ENCODE measurements at regions not wholly inside any gene's neighbourhood (a gene's known extent, or its start where the extent isn't known, plus 50 kb on each side); places are given as distances from the start of the nearest gene placed in this dataset.

DNA sequence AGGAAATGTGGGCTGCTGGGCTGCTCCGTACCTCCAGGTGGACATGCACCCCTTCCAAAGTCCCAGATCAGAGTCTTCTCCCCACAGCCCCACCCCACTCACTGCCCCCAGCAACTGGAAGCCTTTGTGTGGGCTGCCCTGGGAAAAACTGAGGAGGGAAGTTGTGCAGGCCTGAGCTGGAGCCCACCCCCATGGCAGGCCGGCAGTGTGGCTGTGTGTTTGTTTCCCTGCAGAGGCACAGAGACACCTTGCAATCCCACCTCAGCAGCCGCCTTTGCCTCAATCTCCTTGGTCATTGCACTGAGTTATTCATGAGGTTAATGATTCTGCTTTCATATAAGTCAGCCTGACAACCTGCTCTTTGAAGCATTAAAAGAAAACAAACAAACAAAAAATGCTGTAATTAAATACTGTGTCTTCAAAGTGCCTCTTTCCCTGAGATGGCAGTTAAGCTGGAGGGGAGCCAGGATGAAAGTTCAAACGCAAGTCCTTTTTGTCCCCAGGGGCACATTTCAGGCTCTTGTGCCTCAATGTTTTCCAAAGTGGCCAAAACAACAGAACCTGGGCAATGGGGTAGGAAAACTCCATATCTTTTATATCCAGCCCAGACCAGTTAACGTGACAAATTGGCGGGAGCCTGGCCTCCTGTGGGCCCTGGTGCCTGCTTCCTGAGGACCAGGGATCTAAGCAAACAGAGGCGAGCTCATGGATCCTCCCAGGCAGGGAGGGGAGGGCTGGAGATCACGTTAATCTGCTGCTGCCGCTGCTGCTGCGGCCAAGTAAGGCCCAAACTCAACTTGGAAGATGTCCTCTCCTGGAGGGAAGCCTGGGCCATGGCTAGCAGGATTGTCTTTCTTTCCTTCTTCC lies 51.9 kb upstream of the TSPAN11 start:
- peak; percentile 72 for DNase-seq

DNA sequence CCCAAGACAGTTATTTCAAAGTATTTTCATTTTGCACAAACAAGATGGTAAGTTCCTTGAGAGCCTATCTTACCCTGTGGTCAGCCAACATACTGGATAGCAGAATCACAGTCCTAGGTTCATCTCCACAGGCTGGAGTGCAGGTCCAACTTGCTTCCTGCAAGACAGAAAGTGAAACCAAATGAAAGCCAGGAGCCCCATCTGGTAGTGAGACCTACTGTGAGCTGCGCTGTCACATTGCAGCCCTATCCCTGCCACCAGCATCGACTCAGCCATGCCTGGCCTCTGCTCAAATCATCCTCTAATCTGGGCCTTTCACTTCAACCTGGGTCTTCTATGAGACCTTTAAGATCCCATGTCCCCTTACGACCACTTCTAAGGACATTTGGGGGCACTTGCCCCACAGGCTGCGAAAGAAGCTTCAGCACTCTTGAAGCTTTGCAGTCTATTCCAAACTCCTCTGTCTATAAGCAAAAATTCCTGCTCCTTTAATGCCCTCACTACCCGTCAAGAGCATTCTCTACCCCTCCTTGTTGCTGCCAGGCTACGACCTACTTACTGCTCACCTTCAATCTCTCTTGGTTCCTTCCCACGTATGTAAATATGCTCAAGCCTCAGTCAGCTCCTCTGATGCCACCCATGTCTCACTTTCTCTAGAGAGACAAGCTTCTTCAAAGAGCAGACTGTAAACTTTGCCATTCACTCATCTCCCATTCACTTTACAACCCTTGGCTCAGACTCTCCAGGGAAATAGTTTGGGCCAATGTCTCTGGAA lies 55.9 kb upstream of the TSPAN11 start:
- DNase-seq, result no peak

DNA sequence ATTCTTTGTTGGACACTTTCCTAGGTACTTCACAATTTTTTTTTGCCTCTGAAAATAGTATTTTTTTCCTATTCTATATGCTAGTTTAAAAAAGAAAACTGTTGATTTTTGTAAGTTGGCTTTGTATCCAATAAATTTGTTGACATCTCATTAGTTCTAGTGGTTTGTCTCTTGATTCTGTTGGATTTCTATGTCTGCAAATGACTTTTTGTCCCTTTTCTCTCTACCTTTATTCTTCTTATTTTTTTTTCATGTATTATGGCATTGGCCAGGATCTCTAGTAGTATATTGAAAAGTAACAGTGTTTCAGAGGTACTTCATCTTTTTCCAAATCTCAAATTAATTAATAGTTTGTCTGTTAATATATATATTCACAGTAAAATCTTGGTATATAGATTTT lies 59.1 kb upstream of the TSPAN11 start:
- DNase-seq, result no peak

DNA sequence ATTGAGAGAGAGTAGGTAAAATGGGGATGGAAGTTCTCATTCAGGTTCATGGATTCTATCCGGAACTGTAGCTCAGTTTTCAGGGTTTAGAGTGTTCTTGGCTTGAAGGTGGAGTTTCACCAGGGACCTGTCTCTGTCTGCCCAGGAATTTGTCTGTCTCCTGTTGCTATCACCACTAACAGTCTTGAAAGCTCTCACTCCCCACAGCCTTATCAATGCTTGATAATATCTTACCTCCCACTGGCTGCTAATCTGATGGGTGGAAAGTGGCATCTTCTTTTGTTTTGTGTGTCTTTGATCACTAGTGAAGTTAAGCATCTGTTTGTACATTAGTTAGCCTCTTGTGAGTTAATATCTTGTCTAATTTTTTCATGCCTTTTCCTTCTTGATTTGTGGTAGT lies 60.3 kb upstream of the TSPAN11 start:
- no peak for DNase-seq

DNA sequence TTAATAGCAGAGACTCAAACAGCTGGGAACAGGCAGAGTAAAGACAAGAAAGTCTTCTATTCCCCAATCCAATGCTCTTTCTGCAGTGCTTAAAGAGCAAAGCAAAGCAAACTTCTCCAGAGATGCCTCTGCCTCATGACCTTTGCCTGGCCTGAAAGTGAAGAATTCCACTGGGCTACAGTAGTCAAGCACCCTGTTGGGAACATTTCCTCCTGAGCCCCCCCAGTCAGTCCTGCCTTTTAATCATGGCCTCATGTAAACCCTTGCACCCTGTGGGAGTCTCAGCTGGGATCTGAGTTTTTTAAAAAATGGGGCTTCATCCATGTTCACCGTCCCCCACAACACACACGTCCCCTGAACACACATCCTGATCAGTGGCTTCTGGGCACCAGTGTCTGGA lies 62.7 kb upstream of the TSPAN11 start:
- no peak for DNase-seq

DNA sequence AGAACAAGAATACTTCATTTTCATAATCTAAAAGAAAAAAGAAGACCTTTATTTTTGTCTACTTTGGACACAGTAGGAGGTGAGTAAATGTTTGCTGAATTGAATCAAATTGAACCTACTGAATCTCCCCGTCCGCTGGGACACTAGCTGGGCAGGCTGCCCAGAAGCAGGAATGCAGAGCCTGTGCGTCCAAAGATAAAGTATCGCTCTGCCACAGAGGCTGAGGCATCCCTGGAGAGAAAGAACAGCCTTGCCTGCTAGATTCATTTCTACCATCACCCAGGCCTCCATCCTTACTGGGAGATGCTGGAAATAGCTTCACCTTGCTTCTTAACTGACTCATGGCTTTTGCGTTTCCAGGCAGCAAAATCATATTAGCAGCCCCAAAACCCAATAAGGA lies 64.1 kb upstream of the TSPAN11 start:
- DNase-seq, result no peak

DNA sequence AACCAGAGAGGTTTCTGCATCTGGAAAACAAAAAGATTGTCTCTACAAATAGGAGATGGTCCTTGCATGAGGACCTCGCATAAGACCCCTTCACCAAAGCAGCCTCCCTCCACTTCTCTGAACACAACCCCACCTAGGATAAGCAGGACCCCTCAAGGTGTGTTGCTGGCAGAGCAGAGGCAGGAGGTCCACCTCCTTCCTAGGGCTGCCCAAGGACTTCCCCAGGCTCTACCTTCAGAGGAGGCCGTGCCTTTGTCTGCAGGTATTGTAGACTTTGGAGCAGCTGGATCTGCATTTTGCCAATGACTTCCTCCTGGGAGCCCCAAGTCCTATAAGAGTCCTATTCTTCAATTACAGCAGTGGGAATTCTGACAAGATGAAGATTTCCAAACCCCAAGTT lies 67.3 kb upstream of the TSPAN11 start:
- DNase-seq, result no peak

- no peak for DNase-seq
Observed at GRCh38 chr12:30858471-30858870, 68.1 kb upstream of the TSPAN11 start.

DNA sequence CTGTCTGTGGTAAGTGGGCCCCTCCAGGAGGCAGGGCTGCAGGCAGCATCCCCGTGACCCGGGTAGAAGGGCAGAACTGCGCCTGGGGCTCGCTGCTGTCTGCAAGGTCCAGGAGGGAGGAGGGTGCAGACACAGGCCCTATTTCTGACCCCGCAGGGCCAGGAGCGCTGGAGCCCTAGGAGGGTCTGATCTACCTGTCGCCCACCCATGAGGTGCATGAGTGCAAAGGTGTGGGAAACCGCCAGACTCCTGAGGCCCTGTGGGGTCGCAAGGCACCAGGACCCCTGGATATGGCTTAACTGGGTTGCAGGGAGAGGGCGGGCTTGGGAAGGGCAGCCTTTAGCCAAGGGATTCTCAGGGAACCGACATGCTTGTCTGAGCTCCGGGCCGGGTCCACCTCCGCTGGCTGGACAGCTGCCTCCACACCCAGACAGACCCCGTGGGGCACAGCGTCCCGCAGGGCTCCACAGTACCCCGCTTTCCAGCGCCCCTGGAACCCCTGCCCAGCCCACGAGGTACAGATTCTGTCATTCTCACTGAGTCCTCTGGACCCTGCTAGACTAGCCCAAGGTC lies 72.9 kb upstream of the TSPAN11 start:
- DNase-seq, result no peak

GRCh38 chr12:30850684-30851083 lies 75.9 kb upstream of the TSPAN11 start:
- no peak for DNase-seq

- no peak for DNase-seq
Observed at GRCh38 chr12:30847259-30847658, 79.3 kb upstream of the TSPAN11 start.

- DNase-seq, result no peak
Observed at GRCh38 chr12:30846776-30847175, 79.8 kb upstream of the TSPAN11 start.

DNA sequence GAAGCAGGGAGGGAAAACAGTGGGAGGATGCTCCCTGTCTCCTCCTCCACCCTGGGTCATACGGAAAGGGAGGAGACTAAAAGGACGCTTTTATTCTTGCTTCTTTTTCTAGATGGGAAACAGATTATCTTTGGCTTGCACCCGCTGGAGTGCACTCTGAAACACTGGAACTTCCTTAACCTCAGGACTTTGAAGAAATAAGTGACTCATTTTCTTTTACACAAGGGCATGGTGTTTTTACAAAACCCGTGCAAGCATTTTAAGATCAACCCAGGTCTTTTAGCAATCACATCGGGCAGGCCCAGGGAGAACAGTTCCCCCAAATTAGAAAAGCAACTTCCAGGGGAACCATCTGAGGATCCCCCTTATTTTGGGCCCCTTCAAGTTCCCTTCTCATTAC lies 80.9 kb upstream of the TSPAN11 start:
- no peak for DNase-seq

DNA sequence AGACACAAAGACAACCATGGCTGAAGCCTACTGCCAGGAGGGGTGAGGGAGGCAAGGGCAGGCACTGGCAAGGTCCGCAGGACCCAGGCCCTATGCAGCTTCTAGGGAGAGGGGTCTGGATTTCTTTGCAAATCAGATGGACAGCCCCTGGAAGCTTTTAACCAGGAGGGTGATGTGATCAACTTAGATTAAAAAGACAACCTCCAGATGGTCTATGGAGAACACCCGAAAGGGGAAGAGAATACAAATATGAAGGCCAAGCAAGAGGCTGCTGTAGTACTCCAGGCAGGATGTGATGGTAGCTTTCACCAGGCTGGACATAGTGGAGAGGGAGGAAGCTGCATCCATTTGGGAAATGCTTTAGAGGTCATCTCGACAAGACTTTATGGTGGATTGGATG lies 83.3 kb upstream of the TSPAN11 start:
- DNase-seq, result no peak

GRCh38 chr12:30840715-30841114 lies 85.8 kb upstream of the TSPAN11 start:
- no peak for DNase-seq

DNA sequence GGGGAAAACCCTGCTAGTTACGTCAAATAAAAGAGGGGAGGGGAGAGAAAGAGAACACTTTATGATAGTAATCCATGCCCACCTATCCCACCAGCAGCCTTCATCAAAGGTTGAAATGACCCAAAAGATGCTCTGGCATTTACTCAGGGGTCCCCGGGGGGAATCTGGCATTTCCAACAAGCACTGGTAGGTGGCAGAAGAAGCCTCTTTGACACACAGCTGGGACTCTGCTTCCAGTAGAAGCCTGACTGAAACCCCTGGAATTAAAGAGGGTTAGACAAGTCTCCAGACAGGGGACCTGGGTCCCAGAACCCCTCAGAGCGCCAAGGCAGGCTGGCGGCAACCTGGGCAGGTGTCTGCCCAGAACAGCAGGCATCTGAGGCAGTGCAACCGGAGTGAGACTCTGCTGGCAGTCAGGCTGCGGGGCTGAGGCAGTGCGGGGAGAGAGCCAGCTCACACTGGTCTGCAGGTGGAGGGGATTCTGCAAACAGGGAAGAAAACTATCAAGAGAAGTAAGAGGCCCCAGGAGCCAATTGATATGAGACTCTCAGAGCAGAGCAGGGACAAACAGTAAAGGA lies 85.0 kb upstream of the CAPRIN2 start:
- no peak for DNase-seq

- DNase-seq, result no peak
Observed at GRCh38 chr12:30837595-30837994, 82.8 kb upstream of the CAPRIN2 start.

DNA sequence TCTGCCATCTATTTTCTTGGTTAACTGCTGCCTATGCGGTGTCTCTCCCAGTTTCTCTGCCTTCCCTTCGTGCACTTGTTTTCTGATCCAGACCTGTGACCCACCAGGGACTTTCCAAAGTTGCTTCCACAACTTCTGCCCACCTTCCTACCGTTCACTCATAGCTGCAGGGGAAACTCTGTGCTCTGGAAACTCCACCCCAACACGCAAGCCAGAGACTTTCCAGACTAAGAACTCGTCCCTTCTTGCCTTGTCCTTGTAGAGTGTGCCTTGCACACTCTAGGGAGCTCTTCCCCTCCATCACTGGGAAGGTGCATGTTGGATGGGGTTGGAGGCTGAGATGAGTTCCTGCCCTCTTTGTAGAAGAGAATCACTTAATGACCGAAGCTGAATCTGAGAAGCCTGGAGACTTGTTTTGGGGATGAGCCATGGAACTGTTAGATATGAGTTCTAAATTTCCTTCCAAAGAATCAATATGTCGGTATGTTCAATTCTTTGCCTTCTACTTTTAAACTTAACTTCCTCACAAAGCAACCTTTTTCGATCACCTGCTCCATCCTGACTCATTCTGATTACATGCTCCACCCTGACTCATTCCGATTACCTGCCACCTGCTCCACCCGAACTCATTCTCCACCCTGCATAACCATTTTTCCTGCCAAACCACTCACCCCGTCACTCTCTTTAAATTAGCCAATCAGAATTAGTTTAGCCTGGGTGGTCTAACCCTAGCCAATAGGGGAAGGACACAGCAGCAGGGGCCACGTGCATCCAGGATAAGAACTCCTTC lies 82.1 kb upstream of the CAPRIN2 start:
- DNase-seq, result no peak

DNA sequence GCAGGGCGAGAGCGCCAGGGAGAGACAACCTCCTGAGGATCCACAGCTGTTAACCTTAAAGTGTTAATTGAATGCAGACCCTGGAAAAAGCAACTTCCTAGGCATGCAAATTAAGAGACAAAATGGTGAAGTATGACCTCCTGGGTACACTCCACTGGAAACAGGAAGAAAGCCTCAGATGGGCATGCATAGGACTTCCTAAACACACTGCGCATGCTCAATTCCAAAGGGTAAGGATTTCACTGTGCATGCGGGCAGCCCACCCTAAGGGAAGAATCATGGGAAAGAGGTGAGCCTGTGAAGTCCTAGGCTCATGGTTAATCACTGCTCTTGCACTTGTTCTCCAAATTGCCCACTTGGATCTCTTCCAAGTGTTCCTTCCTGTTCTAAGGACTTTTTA lies 80.5 kb upstream of the CAPRIN2 start:
- no peak for DNase-seq

DNA sequence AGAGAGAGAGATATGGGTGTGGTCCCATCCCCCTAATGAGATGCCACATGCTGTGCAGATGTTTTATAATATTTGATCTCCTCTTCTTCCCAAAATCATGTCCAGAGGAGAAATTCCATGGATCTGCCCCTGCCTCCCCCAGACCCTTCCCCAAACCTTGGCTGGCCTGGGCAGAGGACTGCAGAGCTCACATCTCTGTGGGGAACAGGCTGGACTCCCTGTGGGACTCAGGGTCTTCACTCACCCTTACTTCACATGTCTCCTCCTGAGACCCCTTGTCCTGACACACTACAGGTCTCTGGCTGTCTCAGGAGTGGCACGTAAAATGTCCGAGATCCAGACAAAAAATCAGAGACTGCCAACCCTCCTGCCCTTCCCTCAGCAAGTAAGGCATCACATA lies 76.0 kb upstream of the CAPRIN2 start:
- no peak for DNase-seq

GRCh38 chr12:30829876-30830275 lies 75.1 kb upstream of the CAPRIN2 start:
- DNase-seq, result no peak

DNA sequence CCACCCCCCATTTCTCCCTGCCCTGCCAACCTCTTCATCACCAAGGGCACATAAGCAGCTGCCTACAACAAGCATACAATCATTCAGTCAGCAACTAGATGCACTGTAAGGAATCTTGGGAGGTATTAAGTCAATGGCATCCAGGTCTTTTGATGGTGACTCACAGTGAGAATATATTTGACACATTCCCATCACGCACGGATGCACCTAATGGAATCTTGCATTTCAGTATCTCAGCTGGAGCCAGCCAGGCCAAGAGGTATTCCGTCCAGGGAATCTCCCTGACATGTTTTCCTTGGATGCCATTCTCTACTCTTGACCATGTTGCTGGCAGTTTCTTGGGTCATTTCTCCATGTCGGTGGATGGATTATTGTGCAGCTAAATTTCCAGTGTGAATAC lies 73.9 kb upstream of the CAPRIN2 start:
- DNase-seq, result no peak

Data from muscle of arm (tissue), 1 donor.